ENCODE measurements at regions not wholly inside any gene's neighbourhood (a gene's known extent, or its start where the extent isn't known, plus 50 kb on each side); places are given as distances from the start of the nearest gene placed in this dataset.

DNA sequence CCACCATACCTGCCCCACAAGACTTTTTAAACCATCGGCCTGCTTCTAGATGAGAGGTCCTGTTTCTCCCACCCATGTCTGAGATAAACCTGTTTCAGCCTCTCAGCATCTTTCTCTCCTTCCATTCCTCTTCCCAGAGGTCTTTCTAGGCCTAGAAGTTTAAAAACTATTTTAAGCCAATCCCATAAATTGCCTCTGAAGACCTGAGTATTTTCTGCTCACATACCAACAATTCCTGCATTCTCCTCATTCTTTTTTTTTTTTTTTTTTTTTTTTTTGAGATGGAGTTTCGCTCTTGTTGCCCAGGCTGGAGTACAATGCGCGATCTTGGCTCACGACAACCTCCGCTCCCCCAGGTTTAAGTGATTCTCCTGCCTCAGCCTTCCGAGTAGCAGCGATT, 262.9 kb upstream of the AUTS2 start:
- in situ Hi-C loops (cut with HindIII; ENCODE audit: low pct_ligation_motif_present, low sequenced_read_pairs) = no loop called here
- no peak for DNase-seq
- TF ChIP-seq, protein P1, sequence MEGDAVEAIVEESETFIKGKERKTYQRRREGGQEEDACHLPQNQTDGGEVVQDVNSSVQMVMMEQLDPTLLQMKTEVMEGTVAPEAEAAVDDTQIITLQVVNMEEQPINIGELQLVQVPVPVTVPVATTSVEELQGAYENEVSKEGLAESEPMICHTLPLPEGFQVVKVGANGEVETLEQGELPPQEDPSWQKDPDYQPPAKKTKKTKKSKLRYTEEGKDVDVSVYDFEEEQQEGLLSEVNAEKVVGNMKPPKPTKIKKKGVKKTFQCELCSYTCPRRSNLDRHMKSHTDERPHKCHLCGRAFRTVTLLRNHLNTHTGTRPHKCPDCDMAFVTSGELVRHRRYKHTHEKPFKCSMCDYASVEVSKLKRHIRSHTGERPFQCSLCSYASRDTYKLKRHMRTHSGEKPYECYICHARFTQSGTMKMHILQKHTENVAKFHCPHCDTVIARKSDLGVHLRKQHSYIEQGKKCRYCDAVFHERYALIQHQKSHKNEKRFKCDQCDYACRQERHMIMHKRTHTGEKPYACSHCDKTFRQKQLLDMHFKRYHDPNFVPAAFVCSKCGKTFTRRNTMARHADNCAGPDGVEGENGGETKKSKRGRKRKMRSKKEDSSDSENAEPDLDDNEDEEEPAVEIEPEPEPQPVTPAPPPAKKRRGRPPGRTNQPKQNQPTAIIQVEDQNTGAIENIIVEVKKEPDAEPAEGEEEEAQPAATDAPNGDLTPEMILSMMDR (IDR thresholded peaks at IDR 0.05; ENCODE audit: low read depth, low read length, missing control alignments) = no peak
- H3K27me3 ChIP-seq (replicated peaks) = no peaks in the 10 kb centered on the region
- no peak overlapping the region for H3K27ac ChIP-seq
- no peak overlapping the region for H3K4me3 ChIP-seq (ENCODE audit: low read depth, low read length)
- H3K36me3 ChIP-seq (replicated peaks) = no peaks in the 10 kb centered on the region

DNA sequence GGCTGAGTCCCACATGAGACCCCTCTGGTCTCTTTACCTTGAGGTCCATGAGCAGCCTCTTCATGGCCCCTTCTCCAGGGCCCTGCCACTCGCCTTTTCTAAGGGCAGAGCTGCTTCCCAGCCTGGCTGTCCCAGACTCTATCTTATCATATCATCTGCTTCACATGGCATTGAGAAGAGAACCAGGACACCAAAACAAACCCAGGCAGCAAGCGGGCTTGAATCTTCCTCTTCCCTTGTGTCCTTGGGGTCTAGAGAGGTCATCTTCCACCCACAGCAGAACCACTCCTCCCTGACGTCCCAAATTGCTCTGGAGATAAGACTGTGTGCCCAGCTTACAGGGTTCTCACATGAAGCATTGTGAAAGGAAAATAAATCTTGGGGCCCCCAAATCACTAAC, 261.3 kb upstream of the AUTS2 start:
- no peak for DNase-seq
- H3K27ac ChIP-seq = no peak overlapping the region
- TF ChIP-seq, protein P1 (IDR thresholded peaks at IDR 0.05; ENCODE audit: low read depth, low read length, missing control alignments) = no peak
- in situ Hi-C loops (cut with HindIII; ENCODE audit: low pct_ligation_motif_present, low sequenced_read_pairs) = no loop called here
- no peaks in the 10 kb centered on the region for H3K27me3 ChIP-seq (replicated peaks)
- no peaks in the 10 kb centered on the region for H3K36me3 ChIP-seq (replicated peaks)
- no peak overlapping the region for H3K4me3 ChIP-seq (ENCODE audit: low read depth, low read length)

DNA sequence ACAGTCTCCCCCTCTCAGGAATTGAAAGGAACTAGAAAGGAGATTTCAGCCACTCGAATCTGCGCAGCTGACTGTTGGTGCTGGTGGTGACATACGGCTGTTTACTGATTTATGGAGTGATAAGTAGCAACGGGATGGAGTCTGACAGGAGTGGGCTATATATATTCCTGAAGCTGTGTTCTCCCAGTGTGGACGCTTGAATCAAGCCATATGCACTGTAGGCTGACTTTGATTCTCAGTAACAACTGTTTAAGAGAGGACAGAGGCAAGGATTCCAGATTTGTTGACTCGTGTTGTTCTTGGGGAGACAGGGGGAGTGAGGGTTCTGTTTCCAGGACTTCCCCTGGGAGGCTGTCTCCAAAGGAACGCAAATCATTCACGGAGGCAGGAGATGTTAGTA, 260.1 kb upstream of the AUTS2 start:
- DNase-seq = no peak
- Histone ChIP-seq H3K36me3 (replicated peaks) (no peaks in the 10 kb centered on the region), H3K27me3 (replicated peaks) (no peaks in the 10 kb centered on the region), H3K4me3 (ENCODE audit: low read depth, low read length) (no peak overlapping the region), H3K27ac (no peak overlapping the region)
- in situ Hi-C loops (cut with HindIII; ENCODE audit: low pct_ligation_motif_present, low sequenced_read_pairs) = no loop called here
- TF ChIP-seq, protein P1 (IDR thresholded peaks at IDR 0.05; ENCODE audit: low read depth, low read length, missing control alignments) = no peak

DNA sequence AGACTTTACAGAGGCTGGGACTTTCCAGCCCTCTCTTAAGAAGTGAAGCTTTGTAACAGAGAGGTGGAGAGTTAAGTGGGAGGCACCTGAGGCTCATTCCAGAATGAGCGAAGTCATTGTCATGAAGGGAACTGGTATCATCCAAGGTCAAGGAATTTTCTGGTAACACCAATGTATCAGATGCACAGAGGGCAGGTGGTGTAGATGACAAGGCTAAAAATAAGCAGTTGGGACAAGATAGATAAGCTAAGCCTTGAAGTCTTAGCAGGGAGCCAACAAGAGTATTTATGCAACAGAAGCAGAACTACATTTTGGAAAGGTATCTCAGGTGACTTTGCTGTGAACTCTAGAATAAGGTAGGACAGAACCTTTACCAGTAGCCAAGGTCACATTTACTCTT, 257.0 kb upstream of the AUTS2 start:
- no peaks in the 10 kb centered on the region for H3K27me3 ChIP-seq (replicated peaks)
- TF ChIP-seq, protein P1 (IDR thresholded peaks at IDR 0.05; ENCODE audit: low read depth, low read length, missing control alignments) = no peak
- in situ Hi-C loops (cut with HindIII; ENCODE audit: low pct_ligation_motif_present, low sequenced_read_pairs) = no loop called here
- no peaks in the 10 kb centered on the region for H3K36me3 ChIP-seq (replicated peaks)
- H3K27ac ChIP-seq = no peak overlapping the region
- no peak overlapping the region for H3K4me3 ChIP-seq (ENCODE audit: low read depth, low read length)
- no peak for DNase-seq

DNA sequence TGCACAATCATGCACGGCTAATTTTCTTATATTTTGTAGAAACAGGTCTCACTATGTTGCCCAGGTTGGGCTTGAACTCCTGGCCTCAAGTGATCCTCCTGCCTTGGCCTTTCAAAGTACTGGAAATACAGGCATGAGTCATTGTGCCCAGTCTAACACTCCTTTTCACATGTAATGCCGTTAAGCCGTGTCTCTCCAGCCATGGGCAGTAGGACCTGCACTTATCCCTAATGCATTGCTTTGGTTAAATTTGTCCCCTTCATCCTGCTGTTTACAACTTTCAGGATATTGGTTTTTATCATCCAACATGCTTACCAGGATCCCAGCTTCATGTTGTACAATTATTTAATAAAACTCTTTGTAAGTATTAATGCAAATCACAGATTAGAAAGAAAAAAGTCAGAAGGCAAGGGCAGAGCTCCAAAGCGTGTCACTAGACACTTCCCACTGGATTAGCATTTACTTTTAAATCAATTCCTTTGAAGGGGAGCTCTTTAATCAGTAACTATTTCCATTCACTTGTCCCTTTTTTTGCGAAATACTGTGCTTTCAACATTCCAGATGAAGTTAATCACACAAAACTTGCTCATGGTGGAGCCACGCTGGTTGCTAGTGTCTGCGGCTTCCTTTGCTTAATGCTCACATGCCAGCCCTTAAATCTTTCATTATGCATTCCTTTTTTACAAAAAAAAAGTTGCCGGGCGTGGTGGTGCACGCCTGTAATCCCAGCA, 256.0 kb upstream of the AUTS2 start:
- H3K4me3 ChIP-seq (ENCODE audit: low read depth, low read length) = no peak overlapping the region
- H3K36me3 ChIP-seq (replicated peaks) = no peaks in the 10 kb centered on the region
- H3K27me3 ChIP-seq (replicated peaks) = no peaks in the 10 kb centered on the region
- H3K27ac ChIP-seq = no peak overlapping the region
- in situ Hi-C loops (cut with HindIII; ENCODE audit: low pct_ligation_motif_present, low sequenced_read_pairs) = no loop called here
- DNase-seq = no peak
- TF ChIP-seq, protein P1 (IDR thresholded peaks at IDR 0.05; ENCODE audit: low read depth, low read length, missing control alignments) = no peak

DNA sequence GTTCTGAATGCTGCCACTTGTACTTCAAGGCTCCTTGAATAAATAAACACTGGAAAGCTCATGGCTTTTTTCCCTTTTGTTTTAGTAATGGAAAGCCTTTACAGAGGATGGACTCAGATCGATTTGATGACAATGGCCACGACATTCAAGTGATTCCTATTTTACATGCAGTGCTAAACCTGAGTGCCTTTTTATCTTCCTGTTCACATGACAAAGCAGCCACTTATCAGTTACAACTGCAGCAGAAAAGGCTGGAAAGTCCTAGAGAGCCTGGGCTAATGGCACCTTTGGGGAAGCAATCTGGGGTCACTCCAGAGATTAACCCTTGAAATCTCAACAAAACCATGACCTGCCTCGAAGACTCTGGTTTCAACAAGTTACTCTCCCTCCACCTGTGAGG, 249.0 kb upstream of the AUTS2 start:
- Histone ChIP-seq H3K36me3 (replicated peaks) (no peaks in the 10 kb centered on the region), H3K4me3 (ENCODE audit: low read depth, low read length) (no peak overlapping the region), H3K27me3 (replicated peaks) (no peaks in the 10 kb centered on the region), H3K27ac (no peak overlapping the region)
- DNase-seq = no peak
- in situ Hi-C loops (cut with HindIII; ENCODE audit: low pct_ligation_motif_present, low sequenced_read_pairs) = no loop called here
- TF ChIP-seq, protein P1 (IDR thresholded peaks at IDR 0.05; ENCODE audit: low read depth, low read length, missing control alignments) = no peak
